CD4-positive, CD25-positive, alpha-beta regulatory T cell (primary cell): ENCODE measurements at regions not wholly inside any gene's neighbourhood (a gene's known extent, or its start where the extent isn't known, plus 50 kb on each side); places are given as distances from the start of the nearest gene placed in this dataset.

Experiments used
- ATAC-seq, 2 donors: fragments of 150-1000 bp; cut with Tn5 transposase; one replicate each; pipeline ENCODE4 v1.10.0; 2021; ENCODE audit warnings: low read depth in 2 of 2, moderate number of reproducible peaks in 2 of 2, moderate library complexity in 1 of 2
- DNase-seq, 3 donors: peaks; one replicate each; pipeline versions ENCODE4 v3.0.0 to v3.0.0-alpha.2; 2012 to 2022; ENCODE audit warnings: mixed read lengths in 1 of 3
- H3K27ac ChIP-seq: one replicate; pipeline ENCODE4 v1.7.0; 2013; ENCODE audit warnings: mild to moderate bottlenecking, low read length; ENCODE audit not compliant: insufficient read depth, poor library complexity, severe bottlenecking
- H3K27me3 ChIP-seq: one replicate; pipeline ENCODE4 v1.7.0; 2013; ENCODE audit warnings: low read length; ENCODE audit not compliant: control insufficient read depth, insufficient read depth
- H3K36me3 ChIP-seq: one replicate; pipeline ENCODE4 v1.7.0; 2013; ENCODE audit warnings: mild to moderate bottlenecking, low read length, moderate library complexity; ENCODE audit not compliant: control insufficient read depth, insufficient read depth
- H3K4me1 ChIP-seq: 2 replicates; pipeline ENCODE4 v1.7.0; 2013; ENCODE audit warnings: mild to moderate bottlenecking, low read length; ENCODE audit not compliant: insufficient read depth, control insufficient read depth, poor library complexity, severe bottlenecking
- H3K4me3 ChIP-seq: one replicate; pipeline ENCODE4 v1.7.0; 2013; ENCODE audit warnings: low read depth, mild to moderate bottlenecking, low read length, moderate library complexity
- H3K9me3 ChIP-seq, 2 experiments: 1 replicate in 1 of 2; 2 replicates in 1 of 2; pipeline ENCODE4 v1.7.0; 2013; ENCODE audit warnings: low read length in 2 of 2, mild to moderate bottlenecking in 1 of 2, moderate library complexity in 1 of 2; ENCODE audit not compliant: control insufficient read depth in 2 of 2
- H3K27ac Mint-ChIP-seq, 3 donors: one replicate each; pipeline ENCODE4 v1.8.0; 2020 to 2022; ENCODE audit warnings: mild to moderate bottlenecking in 3 of 3, mixed read lengths in 3 of 3, moderate library complexity in 2 of 3
- H3K27me3 Mint-ChIP-seq: one replicate; pipeline ENCODE4 v1.8.0; 2022; ENCODE audit warnings: mild to moderate bottlenecking, mixed read lengths
- H3K36me3 Mint-ChIP-seq: one replicate; pipeline ENCODE4 v1.8.0; 2020; ENCODE audit warnings: mixed read lengths
- H3K4me1 Mint-ChIP-seq, 4 donors: one replicate each; pipeline ENCODE4 v1.8.0; 2020 to 2022; ENCODE audit warnings: mixed read lengths in 4 of 4, mild to moderate bottlenecking in 1 of 4
- H3K4me3 Mint-ChIP-seq, 4 donors: one replicate each; pipeline ENCODE4 v1.8.0; 2020 to 2022; ENCODE audit warnings: mild to moderate bottlenecking in 4 of 4, mixed read lengths in 4 of 4, moderate library complexity in 3 of 4
- H3K9me3 Mint-ChIP-seq, 7 donors: one replicate each; pipeline ENCODE4 v1.8.0; 2020 to 2022; ENCODE audit warnings: mixed read lengths in 7 of 7, mild to moderate bottlenecking in 3 of 7, moderate library complexity in 2 of 7

DNA sequence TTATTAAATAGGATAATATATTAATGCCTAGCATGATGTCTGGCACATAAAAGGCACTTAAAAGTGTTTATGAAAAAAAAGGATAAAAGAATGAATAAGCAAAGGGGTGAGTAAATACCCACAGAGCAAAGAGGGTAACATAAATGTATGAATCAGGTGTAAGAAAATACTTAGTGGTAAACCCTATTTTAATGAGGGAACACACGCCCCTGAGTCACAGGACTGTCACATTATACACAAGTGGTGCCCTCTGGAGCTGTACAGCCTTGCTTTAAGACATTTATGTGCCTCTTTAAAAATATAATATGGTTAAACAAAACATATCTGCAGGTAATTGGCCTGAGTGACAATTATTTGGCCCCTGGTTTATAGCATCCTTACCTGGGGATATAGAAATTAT, 78.1 kb upstream of the PTBP2 start:
- no peak overlapping the region for H3K4me3 Mint-ChIP-seq
- Histone ChIP-seq H3K27ac (no peak overlapping the region), H3K9me3 (no peaks in the 10 kb centered on the region), H3K4me3 (no peak overlapping the region), H3K4me1 (no peaks in the 10 kb centered on the region), H3K36me3 (no peaks in the 10 kb centered on the region), H3K27me3 (no peaks in the 10 kb centered on the region)
- H3K9me3 Mint-ChIP-seq: no peaks in the 10 kb centered on the region
- DNase-seq: no peak
- no peaks in the 10 kb centered on the region for H3K36me3 Mint-ChIP-seq
- no peaks in the 10 kb centered on the region for H3K4me1 Mint-ChIP-seq
- no peak for ATAC-seq
- no peak overlapping the region for H3K27ac Mint-ChIP-seq
- H3K27me3 Mint-ChIP-seq: peaks cover 5% of the 10 kb centered on the region

DNA sequence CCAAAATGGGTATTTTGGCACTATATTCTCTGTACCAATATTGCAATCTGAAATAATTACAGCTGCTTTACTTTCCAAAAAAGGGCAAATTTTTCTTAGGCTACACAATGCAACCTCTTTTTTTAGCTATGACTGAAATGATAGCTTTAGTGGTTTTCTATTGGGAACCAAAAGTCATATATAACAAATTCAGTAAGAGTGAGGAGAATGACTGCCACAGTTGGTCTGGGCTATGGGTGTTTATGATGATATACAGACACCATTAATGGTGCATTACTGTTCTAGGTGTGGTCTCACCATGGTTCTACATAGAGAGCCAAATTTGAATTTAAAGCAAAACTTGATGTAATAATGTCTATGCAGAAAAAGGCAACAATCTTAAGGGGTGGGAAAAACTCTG, 72.3 kb upstream of the PTBP2 start:
- Mint-ChIP-seq H3K4me1 (no peaks in the 10 kb centered on the region), H3K27ac (no peak overlapping the region), H3K9me3 (peaks cover 0 to 9% (median 2%) of the 10 kb centered on the region in 7 donors), H3K27me3 (no peaks in the 10 kb centered on the region), H3K4me3 (no peak overlapping the region), H3K36me3 (no peaks in the 10 kb centered on the region)
- H3K27ac ChIP-seq: no peak overlapping the region
- H3K4me3 ChIP-seq: no peak overlapping the region
- H3K36me3 ChIP-seq: no peaks in the 10 kb centered on the region
- no peak for DNase-seq
- no peaks in the 10 kb centered on the region for H3K27me3 ChIP-seq
- H3K4me1 ChIP-seq: no peaks in the 10 kb centered on the region
- no peaks in the 10 kb centered on the region for H3K9me3 ChIP-seq
- no peak for ATAC-seq

DNA sequence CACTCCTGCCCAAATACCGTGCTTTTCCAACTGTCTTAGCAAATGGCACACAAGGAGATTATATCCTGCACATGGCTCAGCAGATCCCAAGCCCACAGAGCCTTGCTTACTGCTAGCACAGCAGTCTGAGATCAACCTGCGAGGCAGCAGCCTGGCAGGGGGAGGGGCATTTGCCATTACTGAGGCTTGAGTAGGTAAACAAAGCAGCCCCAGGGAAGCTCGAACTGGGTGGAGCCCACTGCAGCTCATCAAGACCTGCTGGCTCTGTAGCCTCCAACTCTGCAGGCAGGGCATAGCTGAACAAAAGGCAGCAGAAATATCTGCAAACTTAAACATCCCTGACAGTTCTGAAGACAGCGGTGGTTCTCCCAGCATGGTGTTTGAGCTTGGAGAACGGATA, 70.1 kb upstream of the PTBP2 start:
- DNase-seq: no peak
- Mint-ChIP-seq H3K36me3 (no peaks in the 10 kb centered on the region), H3K9me3 (peaks cover 0 to 12% (median 8%) of the 10 kb centered on the region in 7 donors), H3K27me3 (no peaks in the 10 kb centered on the region), H3K4me1 (no peaks in the 10 kb centered on the region), H3K4me3 (no peak overlapping the region), H3K27ac (no peak overlapping the region)
- Histone ChIP-seq H3K36me3 (no peaks in the 10 kb centered on the region), H3K4me3 (no peak overlapping the region), H3K4me1 (no peaks in the 10 kb centered on the region), H3K27ac (no peak overlapping the region), H3K9me3 (no peaks in the 10 kb centered on the region), H3K27me3 (no peaks in the 10 kb centered on the region)
- no peak for ATAC-seq

DNA sequence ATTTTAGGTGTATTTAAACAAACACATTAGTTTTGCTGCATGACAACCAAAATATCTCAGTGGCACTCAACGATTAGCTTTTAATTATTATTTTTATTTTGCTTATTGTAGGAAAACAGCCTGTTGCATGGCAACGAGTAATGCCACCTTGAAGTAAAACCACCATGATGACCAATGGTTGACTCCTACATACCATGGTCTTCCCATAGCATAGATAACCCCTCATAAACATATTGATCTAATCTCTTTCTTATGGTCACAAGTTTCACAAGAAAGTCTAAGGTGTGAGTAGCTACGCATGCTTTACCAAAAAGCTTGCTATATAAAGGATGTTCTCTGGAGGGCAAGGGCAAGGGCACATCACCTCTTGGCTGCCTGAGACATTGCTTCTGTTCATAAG, 61.5 kb upstream of the PTBP2 start:
- DNase-seq (no peak), ATAC-seq (no peak)
- H3K27me3 ChIP-seq: no peaks in the 10 kb centered on the region
- Mint-ChIP-seq H3K27me3 (no peaks in the 10 kb centered on the region), H3K27ac (no peak overlapping the region), H3K9me3 (peaks cover 3 to 14% (median 7%) of the 10 kb centered on the region in 7 donors), H3K36me3 (no peaks in the 10 kb centered on the region), H3K4me3 (no peak overlapping the region), H3K4me1 (no peaks in the 10 kb centered on the region)
- H3K4me3 ChIP-seq: no peak overlapping the region
- H3K9me3 ChIP-seq: peaks cover 0 to 2% of the 10 kb centered on the region in 2 experiments
- H3K36me3 ChIP-seq: no peaks in the 10 kb centered on the region
- H3K27ac ChIP-seq: no peak overlapping the region
- H3K4me1 ChIP-seq: no peaks in the 10 kb centered on the region

DNA sequence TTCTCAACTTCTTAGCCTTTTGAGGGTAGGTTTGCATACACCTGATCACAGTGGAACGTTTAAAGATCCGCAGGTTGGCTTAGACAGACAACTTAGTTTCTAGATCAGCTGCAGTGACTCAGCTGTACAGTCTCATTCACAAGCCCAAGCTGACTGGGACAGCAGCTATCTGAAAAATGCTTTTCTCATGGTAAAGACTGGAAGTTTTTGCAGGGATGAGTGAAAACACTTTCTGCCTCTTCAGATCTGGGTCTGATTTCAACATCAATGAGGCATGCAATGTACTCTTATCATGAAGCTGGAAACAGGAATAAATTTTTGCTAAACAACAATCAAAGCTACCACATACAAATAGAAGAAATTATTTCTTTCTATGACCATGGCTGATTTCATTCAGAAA, 61.1 kb upstream of the PTBP2 start:
- no peak overlapping the region for H3K27ac Mint-ChIP-seq
- H3K9me3 Mint-ChIP-seq: peaks cover 0 to 12% (median 7%) of the 10 kb centered on the region in 7 donors
- no peak overlapping the region for H3K4me3 ChIP-seq

More for the DNA sequence above, 61.1 kb upstream of the PTBP2 start:
- no peaks in the 10 kb centered on the region for H3K27me3 Mint-ChIP-seq
- Histone ChIP-seq H3K27ac (no peak overlapping the region), H3K9me3 (peaks cover 0 to 2% of the 10 kb centered on the region in 2 experiments), H3K36me3 (no peaks in the 10 kb centered on the region), H3K27me3 (no peaks in the 10 kb centered on the region), H3K4me1 (no peaks in the 10 kb centered on the region)
- no peaks in the 10 kb centered on the region for H3K4me1 Mint-ChIP-seq
- no peaks in the 10 kb centered on the region for H3K36me3 Mint-ChIP-seq
- no peak for ATAC-seq
- no peak for DNase-seq
- no peak overlapping the region for H3K4me3 Mint-ChIP-seq
